Skin epidermis (tissue), 12 donors: ENCODE measurements at regions not wholly inside any gene's neighbourhood (a gene's known extent, or its start where the extent isn't known, plus 50 kb on each side); places are given as distances from the start of the nearest gene placed in this dataset.
"Not testable (repeated sequence)": the region's sequence is repeated elsewhere in the genome, so short reads cannot be mapped to it uniquely, and the experiment has no call there.

ENCODE experiments used
- H3K27ac ChIP-seq, 21 experiments: fragments of 200-600 bp; sonication (generic) in 11 of 21; one replicate each; pipeline ENCODE4 v1.5.0; 2020; ENCODE audit warnings: mild to moderate bottlenecking in 3 of 21, inconsistent platforms in 2 of 21, moderate library complexity in 2 of 21
- H3K4me3 ChIP-seq, 7 experiments: fragments of 200-600 bp; sonication (generic) in 2 of 7; one replicate each; pipeline ENCODE4 v1.5.0; 2020; ENCODE audit warnings: inconsistent platforms in 2 of 7, mild to moderate bottlenecking in 2 of 7, moderate library complexity in 1 of 7

GRCh38 chr2:144654523-144654922 is 134.6 kb upstream of the ZEB2 start:
- Histone ChIP-seq H3K27ac (no peak overlapping the region), H3K4me3 (no peak overlapping the region)

- Histone ChIP-seq H3K27ac (no peak overlapping the region), H3K4me3 (no peak overlapping the region)
Measured at GRCh38 chr2:144650907-144651306, 131.0 kb upstream of the ZEB2 start.

GRCh38 chr2:144648837-144649465 is 129.0 kb upstream of the ZEB2 start:
- Histone ChIP-seq H3K4me3 (no peak overlapping the region), H3K27ac (no peak overlapping the region)

GRCh38 chr2:144645083-144645778 is 125.3 kb upstream of the ZEB2 start:
- no peak overlapping the region for H3K4me3 ChIP-seq
- H3K27ac ChIP-seq: no peak overlapping the region

- H3K27ac ChIP-seq: no peak overlapping the region
- no peak overlapping the region for H3K4me3 ChIP-seq
Measured at GRCh38 chr2:144644549-144644948, 124.6 kb upstream of the ZEB2 start.

- no peak overlapping the region for H3K27ac ChIP-seq
- H3K4me3 ChIP-seq: no peak overlapping the region
Measured at GRCh38 chr2:144643537-144644336, 123.8 kb upstream of the ZEB2 start.

- H3K4me3 ChIP-seq: no peak overlapping the region
- H3K27ac ChIP-seq: no peak overlapping the region
Measured at GRCh38 chr2:144642856-144643255, 122.9 kb upstream of the ZEB2 start.

- Histone ChIP-seq H3K27ac (no peak overlapping the region), H3K4me3 (no peak overlapping the region)
Measured at GRCh38 chr2:144642131-144642530, 122.2 kb upstream of the ZEB2 start.

- H3K27ac ChIP-seq, H3K4me3 ChIP-seq: not testable (repeated sequence)
Measured at GRCh38 chr2:144638250-144638649, 118.3 kb upstream of the ZEB2 start.

GRCh38 chr2:144636860-144637259 is 116.9 kb upstream of the ZEB2 start:
- H3K27ac ChIP-seq, H3K4me3 ChIP-seq: not testable (repeated sequence)

GRCh38 chr2:144632809-144633208 is 112.9 kb upstream of the ZEB2 start:
- Histone ChIP-seq H3K4me3 (no peak overlapping the region), H3K27ac (no peak overlapping the region)

- Histone ChIP-seq H3K4me3 (no peak overlapping the region), H3K27ac (no peak overlapping the region)
Measured at GRCh38 chr2:144631636-144632035, 111.7 kb upstream of the ZEB2 start.

- H3K4me3 ChIP-seq: no peak overlapping the region
- no peak overlapping the region for H3K27ac ChIP-seq
Measured at GRCh38 chr2:144630459-144631215, 110.7 kb upstream of the ZEB2 start.

- Histone ChIP-seq H3K4me3 (no peak overlapping the region), H3K27ac (no peak overlapping the region)
Measured at GRCh38 chr2:144629935-144630334, 110.0 kb upstream of the ZEB2 start.

GRCh38 chr2:144628566-144628965 is 108.6 kb upstream of the ZEB2 start:
- Histone ChIP-seq H3K4me3 (no peak overlapping the region), H3K27ac (no peak overlapping the region)

GRCh38 chr2:144625626-144626025 is 105.7 kb upstream of the ZEB2 start:
- Histone ChIP-seq H3K4me3 (no peak overlapping the region), H3K27ac (peak overlapping the region in 1 of 21 experiments; percentile 26)

GRCh38 chr2:144625226-144625625 is 105.3 kb upstream of the ZEB2 start:
- H3K27ac ChIP-seq: no peak overlapping the region

GRCh38 chr2:144624451-144624850 is 104.5 kb upstream of the ZEB2 start:
- no peak overlapping the region for H3K4me3 ChIP-seq
- H3K27ac ChIP-seq: no peak overlapping the region

More at GRCh38 chr2:144625226-144625625, 105.3 kb upstream of the ZEB2 start:
- no peak overlapping the region for H3K4me3 ChIP-seq

- not testable (repeated sequence) for H3K4me3 ChIP-seq
Measured at GRCh38 chr2:144622373-144622772, 102.5 kb upstream of the ZEB2 start.

GRCh38 chr2:144621266-144621665 is 101.3 kb upstream of the ZEB2 start:
- Histone ChIP-seq H3K27ac (no peak overlapping the region), H3K4me3 (no peak overlapping the region)

More at GRCh38 chr2:144622373-144622772, 102.5 kb upstream of the ZEB2 start:
- not testable (repeated sequence) for H3K27ac ChIP-seq
